Neural crest cell (in vitro differentiated cells): ENCODE measurements at regions not wholly inside any gene's neighbourhood (a gene's known extent, or its start where the extent isn't known, plus 50 kb on each side); places are given as distances from the start of the nearest gene placed in this dataset.

ENCODE experiments used
- DNase-seq: peaks from one replicate; pipeline ENCODE4 v3.0.0; 2021; ENCODE audit warnings: low read depth, mixed read lengths, low spot score
- H3K27ac Mint-ChIP-seq: one replicate; pipeline ENCODE4 v1.8.0; 2021; ENCODE audit warnings: mild to moderate bottlenecking, mixed read lengths; ENCODE audit not compliant: unreplicated experiment
- H3K27me3 Mint-ChIP-seq: 2 replicates; pipeline ENCODE4 v1.8.0; 2021; ENCODE audit warnings: low read depth, mild to moderate bottlenecking, mixed read lengths
- H3K36me3 Mint-ChIP-seq: 2 replicates; pipeline ENCODE4 v1.8.0; 2021; ENCODE audit warnings: low read depth, mild to moderate bottlenecking, mixed read lengths
- H3K4me1 Mint-ChIP-seq: 2 replicates; pipeline ENCODE4 v1.8.0; 2021; ENCODE audit warnings: mixed read lengths
- H3K4me3 Mint-ChIP-seq: one replicate; pipeline ENCODE4 v1.8.0; 2021; ENCODE audit warnings: mild to moderate bottlenecking, mixed read lengths
- H3K9me3 Mint-ChIP-seq: 2 replicates; pipeline ENCODE4 v1.8.0; 2021; ENCODE audit warnings: mixed read lengths
- CTCF ChIP-seq: fragments of 200-600 bp; sonication (generic); conservative IDR thresholded peaks from 2 replicates; pipeline ENCODE4 v1.5.0; 2021; ENCODE audit warnings: antibody characterized with exemption, mild to moderate bottlenecking

GRCh38 chr2:185044323-185044874, 446.1 kb downstream of the ZNF804A start:
- H3K4me3 Mint-ChIP-seq, result no peak overlapping the region
- H3K4me1 Mint-ChIP-seq, result no peaks in the 10 kb centered on the region
- H3K9me3 Mint-ChIP-seq, result no peaks in the 10 kb centered on the region
- DNase-seq, result no peak
- TF ChIP-seq CTCF, result no peak
- H3K27ac Mint-ChIP-seq, result no peak overlapping the region
- no peaks in the 10 kb centered on the region for H3K27me3 Mint-ChIP-seq
- H3K36me3 Mint-ChIP-seq, result no peaks in the 10 kb centered on the region

- Mint-ChIP-seq H3K4me1 (no peaks in the 10 kb centered on the region), H3K27me3 (no peaks in the 10 kb centered on the region), H3K27ac (no peak overlapping the region), H3K36me3 (no peaks in the 10 kb centered on the region), H3K4me3 (no peak overlapping the region), H3K9me3 (no peaks in the 10 kb centered on the region)
- TF ChIP-seq CTCF, result no peak
- no peak for DNase-seq
Measured at GRCh38 chr2:185050804-185051203, 452.5 kb downstream of the ZNF804A start.

- no peak overlapping the region for H3K4me3 Mint-ChIP-seq
- no peak overlapping the region for H3K27ac Mint-ChIP-seq
Measured at GRCh38 chr2:185063761-185064160, 465.4 kb downstream of the ZNF804A start.

GRCh38 chr2:185066128-185066527, 467.8 kb downstream of the ZNF804A start:
- Mint-ChIP-seq H3K27ac (no peak overlapping the region), H3K36me3 (no peaks in the 10 kb centered on the region), H3K4me1 (no peaks in the 10 kb centered on the region), H3K4me3 (no peak overlapping the region), H3K27me3 (no peaks in the 10 kb centered on the region), H3K9me3 (no peaks in the 10 kb centered on the region)
- TF ChIP-seq CTCF, result no peak
- DNase-seq, result no peak

More at GRCh38 chr2:185063761-185064160, 465.4 kb downstream of the ZNF804A start:
- TF ChIP-seq CTCF, result no peak
- Mint-ChIP-seq H3K9me3 (peaks cover 3% of the 10 kb centered on the region), H3K4me1 (no peaks in the 10 kb centered on the region), H3K36me3 (no peaks in the 10 kb centered on the region), H3K27me3 (no peaks in the 10 kb centered on the region)
- DNase-seq, result no peak

- TF ChIP-seq CTCF, result no peak
- H3K27me3 Mint-ChIP-seq, result no peaks in the 10 kb centered on the region
- H3K27ac Mint-ChIP-seq, result no peak overlapping the region
- no peaks in the 10 kb centered on the region for H3K9me3 Mint-ChIP-seq
- DNase-seq, result no peak
- H3K4me3 Mint-ChIP-seq, result no peak overlapping the region
- no peaks in the 10 kb centered on the region for H3K36me3 Mint-ChIP-seq
- H3K4me1 Mint-ChIP-seq, result no peaks in the 10 kb centered on the region
Measured at GRCh38 chr2:185069107-185069506, 470.8 kb downstream of the ZNF804A start.
